Naive thymus-derived CD4-positive, alpha-beta T cell (primary cell): ENCODE measurements at regions not wholly inside any gene's neighbourhood (a gene's known extent, or its start where the extent isn't known, plus 50 kb on each side); places are given as distances from the start of the nearest gene placed in this dataset.

ENCODE experiments used
- ATAC-seq: fragments of 150-1000 bp; cut with Tn5 transposase; 2 replicates; pipeline ENCODE4 v1.10.0; 2021; ENCODE audit warnings: mild to moderate bottlenecking, moderate library complexity
- CTCF ChIA-PET: fragments of 350-600 bp; sonication (Branson Sonifier 250); formaldehyde crosslinking; loops from one replicate; lab custom pipeline; 2021; ENCODE audit warnings: antibody characterized with exemption; lab: Charles Lee
- POLR2A ChIA-PET: fragments of 350-600 bp; sonication (Branson Sonifier 250); formaldehyde crosslinking; loops from one replicate; lab custom pipeline; 2021; ENCODE audit warnings: antibody characterized with exemption, inconsistent platforms; lab: Charles Lee
- DNase-seq, 9 donors: peaks; one replicate each; pipeline versions ENCODE4 v3.0.0 to v3.0.0-alpha.2; 2020 to 2022; ENCODE audit warnings: mixed read lengths in 1 of 9
- H3K27ac ChIP-seq: one replicate; pipeline ENCODE4 v1.7.0; 2013; ENCODE audit warnings: mild to moderate bottlenecking, low read depth, low read length, moderate library complexity
- H3K27me3 ChIP-seq, 2 donors: one replicate each; pipeline ENCODE4 v1.7.0; 2013; ENCODE audit warnings: low read length in 2 of 2, mild to moderate bottlenecking in 2 of 2, moderate library complexity in 2 of 2; ENCODE audit not compliant: control insufficient read depth in 2 of 2, insufficient read depth in 2 of 2
- H3K36me3 ChIP-seq, 3 experiments: 1 replicate in 2 of 3; 2 replicates in 1 of 3; pipeline ENCODE4 v1.7.0; 2013; ENCODE audit warnings: low read length in 3 of 3, mild to moderate bottlenecking in 3 of 3, moderate library complexity in 1 of 3; ENCODE audit not compliant: insufficient read depth in 3 of 3, control insufficient read depth in 2 of 3
- H3K4me1 ChIP-seq, 2 donors: one replicate each; pipeline ENCODE4 v1.7.0; 2013; ENCODE audit warnings: low read length in 2 of 2, mild to moderate bottlenecking in 2 of 2, moderate library complexity in 1 of 2; ENCODE audit not compliant: control insufficient read depth in 2 of 2, insufficient read depth in 2 of 2
- H3K4me3 ChIP-seq: 2 replicates; pipeline ENCODE4 v1.7.0; 2013; ENCODE audit warnings: mild to moderate bottlenecking, low read length
- H3K9me3 ChIP-seq, 3 experiments: 1 replicate in 2 of 3; 2 replicates in 1 of 3; pipeline ENCODE4 v1.7.0; 2013; ENCODE audit warnings: low read length in 3 of 3; ENCODE audit not compliant: control insufficient read depth in 2 of 3
- H3K27ac Mint-ChIP-seq, 9 donors: one replicate each; pipeline ENCODE4 v1.8.0; 2020 to 2022; ENCODE audit warnings: mixed read lengths in 9 of 9, mild to moderate bottlenecking in 8 of 9, moderate library complexity in 5 of 9, inconsistent platforms in 2 of 9
- H3K27me3 Mint-ChIP-seq, 5 donors: one replicate each; pipeline ENCODE4 v1.8.0; 2021 to 2022; ENCODE audit warnings: mixed read lengths in 5 of 5, mild to moderate bottlenecking in 1 of 5
- H3K36me3 Mint-ChIP-seq, 5 donors: one replicate each; pipeline ENCODE4 v1.8.0; 2020 to 2022; ENCODE audit warnings: mixed read lengths in 5 of 5, mild to moderate bottlenecking in 3 of 5, inconsistent platforms in 1 of 5
- H3K4me1 Mint-ChIP-seq, 7 donors: one replicate each; pipeline ENCODE4 v1.8.0; 2020 to 2022; ENCODE audit warnings: mixed read lengths in 7 of 7, mild to moderate bottlenecking in 3 of 7, inconsistent platforms in 1 of 7
- H3K4me3 Mint-ChIP-seq, 10 donors: one replicate each; pipeline ENCODE4 v1.8.0; 2020 to 2022; ENCODE audit warnings: mild to moderate bottlenecking in 10 of 10, mixed read lengths in 10 of 10, moderate library complexity in 6 of 10, inconsistent platforms in 2 of 10
- H3K9me3 Mint-ChIP-seq, 11 donors: one replicate each; pipeline ENCODE4 v1.8.0; 2020 to 2022; ENCODE audit warnings: mixed read lengths in 11 of 11, mild to moderate bottlenecking in 4 of 11, inconsistent platforms in 1 of 11, moderate library complexity in 1 of 11
- intact Hi-C, 2 donors: fragments of 100-400 bp; cut with micrococcal nuclease; formaldehyde crosslinking; loops; one replicate each; pipeline ENCODE4 v1.15.1; 2023

- H3K4me3 ChIP-seq, result no peak overlapping the region
- H3K4me1 ChIP-seq, result no peaks in the 10 kb centered on the region
- Mint-ChIP-seq H3K9me3 (peaks cover 0 to 1% (median 0%) of the 10 kb centered on the region in 11 donors), H3K4me3 (no peak overlapping the region), H3K27ac (no peak overlapping the region), H3K36me3 (peaks cover 0 to 5% (median 0%) of the 10 kb centered on the region in 5 donors), H3K4me1 (peaks cover 0 to 3% (median 0%) of the 10 kb centered on the region in 7 donors), H3K27me3 (peaks cover 4 to 20% (median 6%) of the 10 kb centered on the region in 5 donors)
- no peaks in the 10 kb centered on the region for H3K27me3 ChIP-seq
- ChIA-PET CTCF (no interaction called here), POLR2A (no interaction called here)
- no peaks in the 10 kb centered on the region for H3K9me3 ChIP-seq
- no peak for ATAC-seq
- H3K36me3 ChIP-seq, result no peaks in the 10 kb centered on the region
- H3K27ac ChIP-seq, result no peak overlapping the region
- intact Hi-C loops, result no loop called here
- DNase-seq, result no peak
Observed at GRCh38 chr15:95903352-95903751, 427.1 kb upstream of the NR2F2 start.

- DNase-seq, result no peak
- Mint-ChIP-seq H3K36me3 (no peaks in the 10 kb centered on the region), H3K9me3 (no peaks in the 10 kb centered on the region), H3K27ac (no peak overlapping the region), H3K27me3 (peaks cover 0 to 32% (median 16%) of the 10 kb centered on the region in 5 donors), H3K4me1 (no peaks in the 10 kb centered on the region), H3K4me3 (no peak overlapping the region)
- Histone ChIP-seq H3K27me3 (no peaks in the 10 kb centered on the region), H3K27ac (no peak overlapping the region), H3K9me3 (no peaks in the 10 kb centered on the region), H3K4me3 (no peak overlapping the region), H3K4me1 (no peaks in the 10 kb centered on the region), H3K36me3 (no peaks in the 10 kb centered on the region)
- intact Hi-C loops, result no loop called here
- CTCF ChIA-PET, result interaction anchor here (0.6 kb wide), 2 partner anchors 272 to 611 kb away, joined by 3 to 4 read pairs; no protein-coding TSS in a partner anchor
- ATAC-seq, result no peak
- POLR2A ChIA-PET, result no interaction called here
Observed at GRCh38 chr15:95910643-95911212, 419.8 kb upstream of the NR2F2 start.

GRCh38 chr15:95911570-95912279 lies 418.8 kb upstream of the NR2F2 start:
- ChIA-PET POLR2A (no interaction called here), CTCF (interaction anchor here (0.6 kb wide), 2 partner anchors 23 to 273 kb away, joined by 3 to 4 read pairs; no protein-coding TSS in a partner anchor)

GRCh38 chr15:95912280-95912625 lies 418.2 kb upstream of the NR2F2 start:
- Histone ChIP-seq H3K4me3 (no peak overlapping the region), H3K36me3 (no peaks in the 10 kb centered on the region), H3K27me3 (no peaks in the 10 kb centered on the region), H3K4me1 (no peaks in the 10 kb centered on the region), H3K9me3 (no peaks in the 10 kb centered on the region), H3K27ac (no peak overlapping the region)
- Mint-ChIP-seq H3K36me3 (no peaks in the 10 kb centered on the region), H3K4me1 (no peaks in the 10 kb centered on the region), H3K9me3 (no peaks in the 10 kb centered on the region), H3K27me3 (peaks cover 5 to 44% (median 11%) of the 10 kb centered on the region in 5 donors), H3K27ac (no peak overlapping the region), H3K4me3 (no peak overlapping the region)
- DNase-seq (no peak), ATAC-seq (no peak)
- intact Hi-C loops, result no loop called here
- POLR2A ChIA-PET, result no interaction called here
- CTCF ChIA-PET, result interaction anchor here (0.6 kb wide), 1 partner anchor 22 kb away, joined by 3 read pairs; no protein-coding TSS in a partner anchor

More at GRCh38 chr15:95911570-95912279, 418.8 kb upstream of the NR2F2 start:
- no peak overlapping the region for H3K27ac Mint-ChIP-seq
- H3K4me3 Mint-ChIP-seq, result no peak overlapping the region
- H3K4me1 Mint-ChIP-seq, result no peaks in the 10 kb centered on the region
- DNase-seq, result no peak
- H3K36me3 Mint-ChIP-seq, result no peaks in the 10 kb centered on the region
- H3K36me3 ChIP-seq, result no peaks in the 10 kb centered on the region
- no peaks in the 10 kb centered on the region for H3K27me3 ChIP-seq
- H3K4me3 ChIP-seq, result no peak overlapping the region
- H3K27me3 Mint-ChIP-seq, result peaks cover 3 to 39% (median 16%) of the 10 kb centered on the region in 5 donors
- no peaks in the 10 kb centered on the region for H3K4me1 ChIP-seq
- no peaks in the 10 kb centered on the region for H3K9me3 Mint-ChIP-seq
- ATAC-seq, result no peak
- no peaks in the 10 kb centered on the region for H3K9me3 ChIP-seq
- no peak overlapping the region for H3K27ac ChIP-seq
- intact Hi-C loops, result no loop called here

- no peak overlapping the region for H3K4me3 ChIP-seq
- Mint-ChIP-seq H3K4me1 (no peaks in the 10 kb centered on the region), H3K27me3 (peaks cover 5 to 47% (median 11%) of the 10 kb centered on the region in 5 donors), H3K4me3 (no peak overlapping the region), H3K36me3 (no peaks in the 10 kb centered on the region), H3K9me3 (no peaks in the 10 kb centered on the region), H3K27ac (no peak overlapping the region)
- H3K4me1 ChIP-seq, result no peaks in the 10 kb centered on the region
- no peaks in the 10 kb centered on the region for H3K36me3 ChIP-seq
- H3K9me3 ChIP-seq, result no peaks in the 10 kb centered on the region
- no peaks in the 10 kb centered on the region for H3K27me3 ChIP-seq
- CTCF ChIA-PET, result no interaction called here
- intact Hi-C loops, result no loop called here
- DNase-seq, result no peak
- no peak overlapping the region for H3K27ac ChIP-seq
- ATAC-seq, result no peak
- POLR2A ChIA-PET, result no interaction called here
Observed at GRCh38 chr15:95912728-95913127, 417.8 kb upstream of the NR2F2 start.

GRCh38 chr15:95916568-95916967 lies 413.9 kb upstream of the NR2F2 start:
- Histone ChIP-seq H3K27ac (no peak overlapping the region), H3K27me3 (no peaks in the 10 kb centered on the region), H3K9me3 (no peaks in the 10 kb centered on the region), H3K4me1 (no peaks in the 10 kb centered on the region), H3K4me3 (no peak overlapping the region), H3K36me3 (no peaks in the 10 kb centered on the region)
- ChIA-PET POLR2A (no interaction called here), CTCF (no interaction called here)
- DNase-seq (no peak), ATAC-seq (no peak)
- H3K4me3 Mint-ChIP-seq, result no peak overlapping the region
- no peaks in the 10 kb centered on the region for H3K9me3 Mint-ChIP-seq
- H3K4me1 Mint-ChIP-seq, result no peaks in the 10 kb centered on the region
- no peak overlapping the region for H3K27ac Mint-ChIP-seq
- intact Hi-C loops, result no loop called here
- H3K27me3 Mint-ChIP-seq, result peaks cover 5 to 36% (median 11%) of the 10 kb centered on the region in 5 donors
- no peaks in the 10 kb centered on the region for H3K36me3 Mint-ChIP-seq

GRCh38 chr15:95918525-95918924 lies 412.0 kb upstream of the NR2F2 start:
- no peaks in the 10 kb centered on the region for H3K9me3 ChIP-seq
- H3K27me3 Mint-ChIP-seq, result peaks cover 5 to 37% (median 13%) of the 10 kb centered on the region in 5 donors
- no peak for ATAC-seq
- no peak overlapping the region for H3K27ac ChIP-seq
- H3K36me3 ChIP-seq, result no peaks in the 10 kb centered on the region
- H3K9me3 Mint-ChIP-seq, result no peaks in the 10 kb centered on the region
- H3K27me3 ChIP-seq, result no peaks in the 10 kb centered on the region
- no peak overlapping the region for H3K4me3 ChIP-seq
- ChIA-PET POLR2A (no interaction called here), CTCF (no interaction called here)
- no peaks in the 10 kb centered on the region for H3K36me3 Mint-ChIP-seq
- H3K4me1 ChIP-seq, result no peaks in the 10 kb centered on the region
- H3K4me1 Mint-ChIP-seq, result no peaks in the 10 kb centered on the region
- DNase-seq, result no peak
- intact Hi-C loops, result no loop called here
- no peak overlapping the region for H3K4me3 Mint-ChIP-seq
- no peak overlapping the region for H3K27ac Mint-ChIP-seq
